ENCODE measurements at regions not wholly inside any gene's neighbourhood (a gene's known extent, or its start where the extent isn't known, plus 50 kb on each side); places are given as distances from the start of the nearest gene placed in this dataset.

DNA sequence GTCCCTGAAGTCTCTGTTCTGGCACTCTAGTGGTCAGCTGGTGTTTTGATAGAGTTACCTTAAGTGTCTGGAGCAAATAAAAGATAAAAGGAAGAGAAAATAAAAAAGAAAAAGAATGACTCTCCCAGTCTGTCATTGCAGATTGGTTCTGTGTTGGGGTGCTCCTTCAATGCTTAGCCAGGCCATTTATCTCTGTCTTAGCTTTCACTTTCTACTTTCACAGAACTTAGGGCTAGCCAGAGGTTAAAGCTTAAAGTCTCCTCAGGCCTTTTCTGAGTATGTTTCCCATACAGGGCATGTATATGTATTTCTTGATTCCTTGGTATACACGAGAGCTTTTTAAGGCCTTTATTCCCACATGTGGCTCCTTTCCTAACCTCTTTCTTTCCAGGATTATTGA lies 83.1 kb upstream of the TEX13D start:
- DNase-seq (ENCODE audit: low read depth in 2 of 2): no peak
- H3K4me3 ChIP-seq (replicated peaks in 1 of 2; ENCODE audit: low read depth in 2 of 2, low read length in 2 of 2): no peak overlapping the region
- TF ChIP-seq, protein P1, sequence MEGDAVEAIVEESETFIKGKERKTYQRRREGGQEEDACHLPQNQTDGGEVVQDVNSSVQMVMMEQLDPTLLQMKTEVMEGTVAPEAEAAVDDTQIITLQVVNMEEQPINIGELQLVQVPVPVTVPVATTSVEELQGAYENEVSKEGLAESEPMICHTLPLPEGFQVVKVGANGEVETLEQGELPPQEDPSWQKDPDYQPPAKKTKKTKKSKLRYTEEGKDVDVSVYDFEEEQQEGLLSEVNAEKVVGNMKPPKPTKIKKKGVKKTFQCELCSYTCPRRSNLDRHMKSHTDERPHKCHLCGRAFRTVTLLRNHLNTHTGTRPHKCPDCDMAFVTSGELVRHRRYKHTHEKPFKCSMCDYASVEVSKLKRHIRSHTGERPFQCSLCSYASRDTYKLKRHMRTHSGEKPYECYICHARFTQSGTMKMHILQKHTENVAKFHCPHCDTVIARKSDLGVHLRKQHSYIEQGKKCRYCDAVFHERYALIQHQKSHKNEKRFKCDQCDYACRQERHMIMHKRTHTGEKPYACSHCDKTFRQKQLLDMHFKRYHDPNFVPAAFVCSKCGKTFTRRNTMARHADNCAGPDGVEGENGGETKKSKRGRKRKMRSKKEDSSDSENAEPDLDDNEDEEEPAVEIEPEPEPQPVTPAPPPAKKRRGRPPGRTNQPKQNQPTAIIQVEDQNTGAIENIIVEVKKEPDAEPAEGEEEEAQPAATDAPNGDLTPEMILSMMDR (IDR thresholded peaks at IDR 0.05; ENCODE audit: low read depth, low read length): no peak

DNA sequence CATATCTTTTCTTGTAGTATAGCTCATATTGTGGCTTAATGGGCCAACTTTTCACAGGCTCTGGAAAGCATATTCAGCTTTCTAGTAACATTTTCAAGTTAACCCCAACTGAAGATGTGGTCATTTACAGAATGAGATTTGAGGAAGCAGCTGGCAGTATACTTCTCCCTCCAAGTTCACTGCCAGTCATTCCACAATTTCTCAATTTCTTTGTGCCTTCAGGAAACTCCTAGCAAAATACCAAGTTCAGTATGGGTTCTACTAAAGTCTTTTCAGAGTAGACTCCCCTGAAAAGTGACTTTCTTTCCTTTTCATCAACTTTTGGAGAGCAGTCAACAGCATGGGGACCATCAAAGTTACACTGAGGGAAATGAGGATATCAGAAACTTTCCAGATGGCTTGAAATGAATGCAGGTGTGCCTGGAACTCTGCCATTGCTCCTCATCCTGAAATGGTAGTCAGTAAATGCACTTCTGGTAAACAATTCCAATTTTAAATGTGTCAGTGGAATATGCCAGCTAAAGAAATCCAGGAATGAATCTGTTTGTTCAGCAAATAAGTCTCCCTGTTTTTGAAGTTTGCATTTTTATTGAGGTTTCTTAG lies 81.5 kb upstream of the TEX13D start:
- H3K4me3 ChIP-seq (replicated peaks in 1 of 2; ENCODE audit: low read depth in 2 of 2, low read length in 2 of 2): no peak overlapping the region
- DNase-seq (ENCODE audit: low read depth in 2 of 2): no peak
- TF ChIP-seq, protein P1 (IDR thresholded peaks at IDR 0.05; ENCODE audit: low read depth, low read length): no peak

DNA sequence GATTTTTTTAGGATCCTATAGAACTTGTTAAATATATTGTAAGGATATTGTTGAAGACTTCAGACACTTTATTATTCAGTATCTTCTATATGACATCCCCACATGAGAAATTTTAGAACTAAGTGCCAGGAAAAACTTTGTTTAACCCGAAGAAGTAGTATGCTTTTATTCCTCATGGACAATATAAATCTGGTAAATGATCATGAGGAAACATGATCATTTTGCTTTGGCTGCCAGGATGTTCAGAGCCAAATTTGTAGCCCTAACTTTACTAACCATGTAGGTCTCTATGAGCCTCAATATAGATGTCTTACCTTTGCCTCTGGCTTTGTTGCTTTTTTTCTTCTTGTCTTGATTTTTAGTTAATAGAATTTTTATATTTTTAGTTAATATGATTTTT lies 77.8 kb upstream of the TEX13D start:
- TF ChIP-seq, protein P1 (IDR thresholded peaks at IDR 0.05; ENCODE audit: low read depth, low read length): no peak
- DNase-seq (ENCODE audit: low read depth in 2 of 2): no peak
- no peak overlapping the region for H3K4me3 ChIP-seq (replicated peaks in 1 of 2; ENCODE audit: low read depth in 2 of 2, low read length in 2 of 2)

DNA sequence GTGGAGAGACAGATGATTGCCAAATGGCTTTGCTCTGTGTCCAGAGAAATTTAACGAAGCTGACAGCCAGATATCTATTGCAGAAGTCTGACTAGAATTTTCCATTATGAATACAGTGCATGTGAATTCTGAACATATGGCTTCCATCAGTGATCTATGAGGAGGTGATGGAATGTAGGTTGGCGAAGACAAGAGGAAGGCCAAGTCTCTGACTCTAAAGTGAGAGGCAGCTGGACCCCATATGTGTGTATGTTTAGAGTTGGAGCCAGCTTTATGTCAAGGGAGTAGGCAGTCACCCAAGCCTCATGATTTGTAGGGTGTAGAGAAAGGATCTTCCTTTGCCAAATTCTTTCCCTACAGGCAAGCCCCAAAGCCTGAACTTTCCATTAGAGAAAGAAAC lies 76.2 kb upstream of the TEX13D start:
- no peak overlapping the region for H3K4me3 ChIP-seq (replicated peaks in 1 of 2; ENCODE audit: low read depth in 2 of 2, low read length in 2 of 2)
- peak in 1 of 2 donors; percentile 1 for DNase-seq (ENCODE audit: low read depth in 2 of 2)
- TF ChIP-seq, protein P1 (IDR thresholded peaks at IDR 0.05; ENCODE audit: low read depth, low read length): no peak

DNA sequence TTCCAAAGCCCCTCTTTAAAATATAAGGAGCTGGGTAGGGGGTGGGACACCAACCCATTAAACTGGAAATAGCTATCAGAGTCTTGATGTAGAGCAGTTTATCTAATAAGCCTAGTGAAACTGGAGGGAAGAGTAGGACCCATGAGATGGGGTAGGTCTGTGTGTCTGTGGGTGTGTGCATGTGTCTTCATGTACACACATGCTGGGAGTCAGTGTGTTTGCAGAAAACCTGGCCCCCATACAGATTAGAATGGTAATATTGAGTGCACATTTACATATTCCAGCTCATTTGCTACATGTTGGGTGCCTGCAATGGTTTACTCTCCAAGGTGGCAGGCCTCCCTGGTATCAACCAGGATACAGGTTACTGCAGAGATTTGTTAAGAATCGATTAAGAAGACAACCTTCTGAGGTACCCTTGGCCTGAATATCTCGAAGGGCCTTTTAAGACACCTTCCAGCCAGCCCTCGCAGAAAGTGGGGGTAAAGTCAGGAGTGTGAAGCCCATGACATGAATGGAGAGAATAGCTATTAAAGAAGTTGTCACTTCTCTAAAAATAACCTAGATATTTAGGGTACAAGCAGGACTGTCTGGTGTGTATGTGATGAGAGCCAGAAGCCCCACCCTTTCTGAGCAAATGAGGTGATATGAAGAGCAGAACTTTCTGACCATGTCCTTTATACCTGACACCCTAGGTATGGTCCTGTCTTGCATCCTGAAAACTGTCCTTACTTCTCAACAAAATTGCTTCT lies 75.7 kb upstream of the TEX13D start:
- DNase-seq (ENCODE audit: low read depth in 2 of 2): no peak
- TF ChIP-seq, protein P1 (IDR thresholded peaks at IDR 0.05; ENCODE audit: low read depth, low read length): no peak
- no peak overlapping the region for H3K4me3 ChIP-seq (replicated peaks in 1 of 2; ENCODE audit: low read depth in 2 of 2, low read length in 2 of 2)

DNA sequence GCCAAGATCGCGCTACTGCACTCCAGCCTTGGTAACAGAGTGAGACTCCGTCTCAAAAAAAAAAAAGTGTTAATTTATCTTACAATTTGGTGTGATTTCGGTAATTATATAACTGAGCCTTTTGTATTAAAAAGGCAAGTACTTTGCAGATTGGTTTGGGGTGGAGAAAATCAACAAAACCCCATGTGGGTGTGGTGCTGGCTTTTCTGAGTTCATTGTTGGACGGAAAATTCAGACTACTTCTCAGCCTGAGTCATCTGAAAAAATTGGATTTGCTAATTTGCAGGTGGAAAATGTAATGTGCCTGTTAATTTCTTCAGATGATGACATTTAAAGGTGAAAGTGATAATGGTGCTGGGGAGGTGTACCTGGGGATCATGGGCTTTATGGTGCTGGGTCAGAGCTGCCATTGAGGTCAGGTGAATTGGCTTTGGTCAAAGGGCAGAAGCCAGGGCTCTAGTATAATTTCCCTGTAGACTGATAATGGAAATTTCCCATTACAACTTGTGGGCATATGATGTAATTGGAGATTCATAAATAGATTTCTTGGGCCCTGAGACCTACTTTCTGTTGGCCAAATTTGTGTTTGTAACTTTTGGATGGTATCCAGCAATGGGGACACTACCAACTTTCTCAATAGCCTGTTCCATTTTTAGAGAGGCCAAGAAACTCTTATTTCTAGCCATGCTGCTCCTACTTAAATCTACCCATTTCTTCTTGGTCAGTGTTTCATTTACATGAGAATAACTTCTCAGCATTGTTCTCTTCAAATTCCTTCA lies 74.3 kb upstream of the TEX13D start:
- no peak for DNase-seq (ENCODE audit: low read depth in 2 of 2)
- TF ChIP-seq, protein P1 (IDR thresholded peaks at IDR 0.05; ENCODE audit: low read depth, low read length): no peak
- H3K4me3 ChIP-seq (replicated peaks in 1 of 2; ENCODE audit: low read depth in 2 of 2, low read length in 2 of 2): no peak overlapping the region
